OCI-LY7 (cell line): ENCODE measurements at regions not wholly inside any gene's neighbourhood (a gene's known extent, or its start where the extent isn't known, plus 50 kb on each side); places are given as distances from the start of the nearest gene placed in this dataset.
"Not testable (repeated sequence)": the region's sequence is repeated elsewhere in the genome, so short reads cannot be mapped to it uniquely, and the experiment has no call there.

Source experiments
- CTCF ChIP-seq: fragments of 200-600 bp; sonication (generic); conservative IDR thresholded peaks from 2 replicates; pipeline ENCODE4 v1.5.1; 2014; ENCODE audit warnings: mild to moderate bottlenecking, antibody characterized with exemption, low read length, moderate library complexity, mixed read lengths
- EZH2phosphoT487 ChIP-seq: fragments of 200-600 bp; sonication (generic); IDR thresholded peaks from 2 replicates; pipeline ENCODE4 v1.6.1; 2018; ENCODE audit warnings: low read depth, borderline replicate concordance, mild to moderate bottlenecking, mixed run types, antibody characterized with exemption, low read length, moderate library complexity, mixed read lengths

GRCh38 chr7:6933954-6934632 is 108.0 kb upstream of the CCZ1B start:
- TF ChIP-seq CTCF, EZH2phosphoT487: not testable (repeated sequence)
